ENCODE measurements at regions not wholly inside any gene's neighbourhood (a gene's known extent, or its start where the extent isn't known, plus 50 kb on each side); places are given as distances from the start of the nearest gene placed in this dataset.
A peak's percentile ranks its signal among the peaks of the same experiment; 100 is the strongest.

- no peak for DNase-seq (ENCODE audit: low read depth in 2 of 2)
These were observed 51.4 kb upstream of the ITM2B start for GRCh38 chr13:48181482-48182145.

GRCh38 chr13:48178126-48178525, 54.9 kb upstream of the ITM2B start:
- DNase-seq (ENCODE audit: low read depth in 2 of 2), result no peak

GRCh38 chr13:48176781-48177180, 56.2 kb upstream of the ITM2B start:
- DNase-seq (ENCODE audit: low read depth in 2 of 2), result no peak

GRCh38 chr13:48175185-48175584, 57.8 kb upstream of the ITM2B start:
- no peak for DNase-seq (ENCODE audit: low read depth in 2 of 2)

GRCh38 chr13:48167866-48168265, 65.1 kb upstream of the ITM2B start:
- DNase-seq (ENCODE audit: low read depth in 2 of 2), result no peak

- no peak for DNase-seq (ENCODE audit: low read depth in 2 of 2)
These were observed 67.3 kb upstream of the ITM2B start for GRCh38 chr13:48165727-48166126.

- DNase-seq (ENCODE audit: low read depth in 2 of 2), result no peak
These were observed 67.9 kb upstream of the ITM2B start for GRCh38 chr13:48165063-48165462.

- no peak for DNase-seq (ENCODE audit: low read depth in 2 of 2)
These were observed 68.2 kb upstream of the MED4 start for GRCh38 chr13:48163061-48163460.

- DNase-seq (ENCODE audit: low read depth in 2 of 2), result no peak
These were observed 67.3 kb upstream of the MED4 start for GRCh38 chr13:48162217-48162616.

GRCh38 chr13:48161530-48162179, 66.8 kb upstream of the MED4 start:
- no peak for DNase-seq (ENCODE audit: low read depth in 2 of 2)

GRCh38 chr13:48160606-48161278, 65.8 kb upstream of the MED4 start:
- no peak for DNase-seq (ENCODE audit: low read depth in 2 of 2)

GRCh38 chr13:48159826-48160225, 64.9 kb upstream of the MED4 start:
- no peak for DNase-seq (ENCODE audit: low read depth in 2 of 2)

GRCh38 chr13:48159401-48159800, 64.5 kb upstream of the MED4 start:
- no peak for DNase-seq (ENCODE audit: low read depth in 2 of 2)

GRCh38 chr13:48158915-48159314, 64.0 kb upstream of the MED4 start:
- DNase-seq (ENCODE audit: low read depth in 2 of 2), result no peak

GRCh38 chr13:48158290-48158689, 63.4 kb upstream of the MED4 start:
- DNase-seq (ENCODE audit: low read depth in 2 of 2), result no peak

GRCh38 chr13:48156466-48156865, 61.6 kb upstream of the MED4 start:
- peak; percentile 50 to 56 for DNase-seq (ENCODE audit: low read depth in 2 of 2)

GRCh38 chr13:48155848-48156247, 60.9 kb upstream of the MED4 start:
- peak in 1 of 2 donors; percentile 9 for DNase-seq (ENCODE audit: low read depth in 2 of 2)

- no peak for DNase-seq (ENCODE audit: low read depth in 2 of 2)
These were observed 59.8 kb upstream of the MED4 start for GRCh38 chr13:48154671-48155070.

- DNase-seq (ENCODE audit: low read depth in 2 of 2), result no peak
These were observed 58.3 kb upstream of the MED4 start for GRCh38 chr13:48153186-48153585.

- no peak for DNase-seq (ENCODE audit: low read depth in 2 of 2)
These were observed 56.7 kb upstream of the MED4 start for GRCh38 chr13:48151363-48152161.

- no peak for DNase-seq (ENCODE audit: low read depth in 2 of 2)
These were observed 53.5 kb upstream of the MED4 start for GRCh38 chr13:48148454-48148853.

GRCh38 chr13:48146636-48147035, 51.7 kb upstream of the MED4 start:
- no peak for DNase-seq (ENCODE audit: low read depth in 2 of 2)
